ENCODE measurements at regions not wholly inside any gene's neighbourhood (a gene's known extent, or its start where the extent isn't known, plus 50 kb on each side); places are given as distances from the start of the nearest gene placed in this dataset.

GRCh38 chr14:61911574-61911973, 149.4 kb downstream of the SNAPC1 start:
- no peak overlapping the region for H3K4me3 ChIP-seq (ENCODE audit: low read depth, low read length)
- TF ChIP-seq, protein P1, sequence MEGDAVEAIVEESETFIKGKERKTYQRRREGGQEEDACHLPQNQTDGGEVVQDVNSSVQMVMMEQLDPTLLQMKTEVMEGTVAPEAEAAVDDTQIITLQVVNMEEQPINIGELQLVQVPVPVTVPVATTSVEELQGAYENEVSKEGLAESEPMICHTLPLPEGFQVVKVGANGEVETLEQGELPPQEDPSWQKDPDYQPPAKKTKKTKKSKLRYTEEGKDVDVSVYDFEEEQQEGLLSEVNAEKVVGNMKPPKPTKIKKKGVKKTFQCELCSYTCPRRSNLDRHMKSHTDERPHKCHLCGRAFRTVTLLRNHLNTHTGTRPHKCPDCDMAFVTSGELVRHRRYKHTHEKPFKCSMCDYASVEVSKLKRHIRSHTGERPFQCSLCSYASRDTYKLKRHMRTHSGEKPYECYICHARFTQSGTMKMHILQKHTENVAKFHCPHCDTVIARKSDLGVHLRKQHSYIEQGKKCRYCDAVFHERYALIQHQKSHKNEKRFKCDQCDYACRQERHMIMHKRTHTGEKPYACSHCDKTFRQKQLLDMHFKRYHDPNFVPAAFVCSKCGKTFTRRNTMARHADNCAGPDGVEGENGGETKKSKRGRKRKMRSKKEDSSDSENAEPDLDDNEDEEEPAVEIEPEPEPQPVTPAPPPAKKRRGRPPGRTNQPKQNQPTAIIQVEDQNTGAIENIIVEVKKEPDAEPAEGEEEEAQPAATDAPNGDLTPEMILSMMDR (IDR thresholded peaks at IDR 0.05; ENCODE audit: insufficient read depth, low read length), result no peak
- DNase-seq (ENCODE audit: low read depth), result no peak

- DNase-seq (ENCODE audit: low read depth), result no peak
- TF ChIP-seq, protein P1 (IDR thresholded peaks at IDR 0.05; ENCODE audit: insufficient read depth, low read length), result no peak
Measured at GRCh38 chr14:61918998-61919397, 156.8 kb downstream of the SNAPC1 start.

DNA sequence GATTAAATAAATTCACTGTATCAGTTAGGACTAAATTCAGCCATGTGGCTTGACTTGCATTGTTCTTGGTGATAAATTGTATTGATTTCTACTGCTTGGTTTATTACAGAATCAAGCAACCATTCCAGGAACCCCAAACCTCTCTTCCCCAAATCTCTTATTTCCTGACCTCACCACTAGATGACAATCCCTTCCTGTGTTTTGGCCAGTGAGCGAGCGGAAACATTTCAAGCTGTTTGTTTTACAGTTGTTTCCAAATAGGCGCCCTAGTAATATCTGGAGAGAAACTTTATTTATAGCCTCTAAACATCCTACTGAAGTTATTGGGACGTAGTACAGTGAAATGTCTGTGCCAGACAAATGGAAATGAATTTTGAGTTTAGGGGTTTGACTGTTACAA, 161.1 kb downstream of the SNAPC1 start:
- TF ChIP-seq, protein P1 (IDR thresholded peaks at IDR 0.05; ENCODE audit: insufficient read depth, low read length), result peak; percentile 8
- DNase-seq (ENCODE audit: low read depth), result peak; percentile 7
- no peak overlapping the region for H3K4me3 ChIP-seq (ENCODE audit: low read depth, low read length)

More at GRCh38 chr14:61918998-61919397, 156.8 kb downstream of the SNAPC1 start:
- H3K4me3 ChIP-seq (ENCODE audit: low read depth, low read length), result no peak overlapping the region

DNA sequence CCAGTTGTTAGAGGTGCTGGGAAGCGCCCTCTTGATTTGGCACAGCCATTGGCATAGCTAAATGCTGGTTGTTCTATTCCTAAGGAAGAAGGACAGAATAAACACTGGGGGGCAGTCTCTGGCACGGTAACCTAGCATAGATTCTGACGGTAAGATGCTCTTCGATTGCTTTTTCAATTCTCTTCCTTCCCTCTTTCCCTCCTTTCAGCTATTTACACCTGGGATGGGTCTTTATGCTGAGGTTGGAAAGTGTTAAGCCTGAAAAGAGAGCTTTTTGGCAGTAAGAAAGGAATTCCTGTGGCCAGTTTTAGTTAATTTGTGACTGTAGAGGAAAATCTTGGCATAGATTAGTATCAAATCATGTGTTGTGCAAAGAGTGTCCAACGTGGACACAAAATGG, 162.8 kb downstream of the SNAPC1 start:
- H3K4me3 ChIP-seq (ENCODE audit: low read depth, low read length), result no peak overlapping the region
- TF ChIP-seq, protein P1 (IDR thresholded peaks at IDR 0.05; ENCODE audit: insufficient read depth, low read length), result no peak
- no peak for DNase-seq (ENCODE audit: low read depth)

- DNase-seq (ENCODE audit: low read depth), result no peak
- no peak overlapping the region for H3K4me3 ChIP-seq (ENCODE audit: low read depth, low read length)
- TF ChIP-seq, protein P1 (IDR thresholded peaks at IDR 0.05; ENCODE audit: insufficient read depth, low read length), result no peak
Measured at GRCh38 chr14:61925732-61926435, 163.7 kb downstream of the SNAPC1 start.

GRCh38 chr14:61927060-61927459, 164.8 kb downstream of the SNAPC1 start:
- TF ChIP-seq, protein P1 (IDR thresholded peaks at IDR 0.05; ENCODE audit: insufficient read depth, low read length), result no peak
- no peak overlapping the region for H3K4me3 ChIP-seq (ENCODE audit: low read depth, low read length)
- DNase-seq (ENCODE audit: low read depth), result peak; percentile 20

DNA sequence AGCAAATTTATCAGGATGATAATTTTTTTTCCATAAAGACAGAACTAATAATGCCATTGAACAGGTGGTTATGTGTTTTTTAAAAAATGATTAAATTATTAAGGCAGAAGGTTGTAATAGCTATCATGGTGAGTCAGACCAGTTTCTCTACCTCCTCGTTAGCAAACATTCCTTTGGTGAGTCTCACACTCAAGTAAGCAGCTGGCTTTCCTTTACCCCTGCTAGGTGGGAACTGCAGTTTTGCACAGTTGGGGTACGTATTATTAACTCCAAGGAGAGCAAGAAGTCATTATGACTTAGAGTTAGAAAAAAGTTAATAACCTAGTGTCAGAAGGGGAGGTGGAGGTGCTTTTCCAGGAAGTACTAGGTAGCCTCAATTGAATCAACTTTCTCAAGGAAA, 165.3 kb downstream of the SNAPC1 start:
- no peak overlapping the region for H3K4me3 ChIP-seq (ENCODE audit: low read depth, low read length)
- peak; percentile 19 for DNase-seq (ENCODE audit: low read depth)
- TF ChIP-seq, protein P1 (IDR thresholded peaks at IDR 0.05; ENCODE audit: insufficient read depth, low read length), result no peak

All from fibroblast of the aortic adventitia (primary cell).